IPS-NIHi7 (cell line): ENCODE measurements at regions not wholly inside any gene's neighbourhood (a gene's known extent, or its start where the extent isn't known, plus 50 kb on each side); places are given as distances from the start of the nearest gene placed in this dataset.
A peak's percentile ranks its signal among the peaks of the same experiment; 100 is the strongest.

Experiments used
- DNase-seq: peaks from one replicate; pipeline ENCODE4 v3.0.0; 2012; ENCODE audit warnings: mixed read lengths; ENCODE audit errors: extremely low spot score

DNA sequence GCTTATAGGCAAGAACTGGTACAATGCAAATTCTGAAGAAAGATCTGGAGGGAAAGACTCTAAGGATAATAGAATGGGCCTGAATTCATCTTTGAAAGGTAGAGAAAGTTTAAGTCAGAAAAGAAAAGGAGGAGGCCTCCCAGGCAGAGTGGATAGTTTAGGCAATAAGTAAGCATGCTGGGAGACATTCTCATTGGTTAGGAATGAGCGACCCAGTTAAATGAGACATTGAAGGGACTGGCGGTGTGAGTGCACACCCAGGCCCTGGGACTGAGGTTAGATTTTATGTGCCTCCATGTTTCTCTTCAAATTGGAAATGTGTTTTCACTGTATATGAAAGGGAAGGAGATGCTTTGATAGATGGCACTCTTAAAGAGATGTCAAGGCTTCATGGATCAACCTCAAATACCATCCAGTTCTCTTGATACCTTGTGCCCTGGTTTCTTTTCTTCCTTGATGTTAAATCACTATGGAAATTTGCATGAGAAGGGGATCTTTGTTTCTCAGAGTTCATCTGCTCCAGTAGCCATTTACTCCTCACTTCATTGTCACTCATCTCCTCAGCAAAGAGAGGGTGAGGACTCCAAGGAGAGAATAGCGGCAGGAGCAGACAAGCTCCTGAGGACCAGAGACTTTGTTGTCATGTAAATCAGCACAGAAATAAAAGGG is 584.2 kb upstream of the INTU start:
- no peak for DNase-seq

DNA sequence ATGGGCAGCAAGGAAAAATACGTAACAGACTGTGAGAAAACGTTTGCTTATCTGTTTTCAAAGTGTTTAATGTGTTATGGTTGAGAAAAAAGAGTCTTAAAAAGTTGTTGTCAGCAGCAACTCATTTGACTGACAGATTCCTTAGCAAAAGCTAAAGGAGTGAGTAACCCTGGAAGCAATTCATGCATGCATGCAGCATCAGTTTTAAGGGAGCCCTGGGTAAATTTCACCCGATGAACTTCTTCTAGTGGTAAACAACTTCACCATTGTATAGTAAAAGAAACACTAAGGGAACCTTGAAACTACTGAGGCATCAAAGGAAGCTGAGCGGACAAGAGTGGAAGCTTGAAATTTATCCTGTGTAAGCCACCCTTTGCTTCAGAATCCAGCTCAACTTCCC is 583.2 kb upstream of the INTU start:
- DNase-seq: no peak

DNA sequence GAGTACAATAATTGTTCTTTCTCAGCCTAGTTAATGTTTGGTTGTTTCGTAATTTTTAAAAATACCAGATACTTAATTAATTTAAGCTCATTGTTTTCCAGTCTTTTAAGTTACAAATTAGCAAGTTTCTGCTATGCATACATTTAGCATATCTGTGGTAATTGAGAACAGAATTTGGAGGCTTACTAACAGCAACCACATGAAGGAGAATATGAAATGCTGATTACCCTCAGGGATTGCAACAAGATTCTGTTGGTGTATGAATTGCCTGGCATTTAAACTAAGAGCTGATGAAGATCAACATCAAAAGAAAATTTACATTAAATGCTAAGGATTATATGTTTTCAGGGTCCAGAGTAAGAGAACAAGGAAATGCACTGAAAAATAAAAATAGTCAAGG is 580.0 kb upstream of the INTU start:
- DNase-seq: no peak

DNA sequence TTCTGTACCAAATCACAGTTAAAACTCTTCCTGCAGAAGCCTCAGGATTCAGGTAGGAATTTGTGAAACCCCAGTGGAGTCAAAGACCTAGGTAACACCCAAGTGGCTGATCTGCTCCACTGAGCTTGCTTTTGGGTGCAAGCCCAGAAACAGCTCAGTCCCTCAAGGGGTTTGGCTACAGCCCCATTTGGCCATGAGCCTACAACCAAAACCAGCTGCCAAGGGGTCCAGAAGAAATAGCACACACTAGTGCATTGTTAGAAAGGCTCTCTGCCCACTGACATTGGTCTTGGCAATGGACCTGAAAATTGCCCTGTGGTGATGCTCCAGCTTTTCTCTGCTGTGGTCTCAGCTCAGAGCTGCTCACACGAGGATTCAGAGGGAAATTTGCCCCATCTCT is 577.4 kb upstream of the INTU start:
- no peak for DNase-seq

DNA sequence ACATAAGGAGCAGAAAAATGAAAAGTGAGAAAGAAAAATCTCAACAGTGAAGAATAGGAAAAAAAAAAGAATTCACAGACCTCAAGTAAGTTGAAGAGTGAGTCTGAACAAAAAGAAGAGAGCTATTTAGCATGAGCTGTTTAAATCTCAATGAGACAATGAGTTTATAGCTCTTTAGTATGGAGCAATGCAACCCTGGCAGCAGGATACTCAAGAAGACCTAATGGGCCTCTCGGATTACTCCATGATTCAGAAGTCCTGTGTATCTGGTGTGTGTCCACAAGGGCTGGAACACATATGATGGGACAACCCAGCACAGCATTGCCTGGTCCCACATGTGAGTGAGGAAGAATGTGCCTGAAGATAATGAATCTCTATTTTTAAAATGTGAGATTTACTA is 563.1 kb upstream of the INTU start:
- DNase-seq: peak; percentile 16

DNA sequence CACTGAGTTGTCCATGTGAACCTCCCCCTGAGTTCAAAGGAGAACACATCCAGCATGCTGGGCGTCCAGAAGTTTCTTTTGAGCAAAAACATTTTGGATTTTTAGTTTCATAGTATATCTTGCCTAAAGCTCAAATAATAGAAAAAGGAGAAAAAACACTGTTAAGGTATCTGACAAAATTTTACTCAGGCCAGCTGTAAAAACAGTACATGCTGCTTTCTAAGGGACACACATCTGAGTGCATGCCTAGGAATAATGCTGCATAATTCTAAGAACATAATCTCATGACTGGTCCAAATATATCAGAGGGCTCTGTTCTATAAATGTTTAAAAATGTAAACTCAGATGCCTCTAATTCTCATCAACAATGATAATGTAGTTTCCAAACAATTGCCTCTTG is 561.3 kb upstream of the INTU start:
- DNase-seq: no peak

DNA sequence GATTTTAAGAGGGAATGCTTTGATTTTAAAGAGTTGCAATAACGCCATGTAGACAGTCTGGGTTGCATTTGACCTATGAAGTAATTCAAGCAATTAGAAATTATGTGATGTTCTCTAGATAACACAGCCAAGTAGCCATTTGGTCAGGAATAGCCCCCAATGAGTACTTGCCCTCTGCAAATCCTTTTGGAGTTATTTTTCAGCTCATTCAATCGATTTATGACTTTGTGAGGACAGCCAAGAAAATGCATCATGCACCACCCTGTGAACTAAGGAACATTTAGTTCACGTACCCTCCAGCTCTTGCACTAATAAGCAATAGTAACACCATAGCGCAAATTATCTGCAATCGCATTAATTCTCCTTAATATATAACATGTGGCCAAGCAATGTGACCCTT is 552.6 kb upstream of the INTU start:
- DNase-seq: no peak

DNA sequence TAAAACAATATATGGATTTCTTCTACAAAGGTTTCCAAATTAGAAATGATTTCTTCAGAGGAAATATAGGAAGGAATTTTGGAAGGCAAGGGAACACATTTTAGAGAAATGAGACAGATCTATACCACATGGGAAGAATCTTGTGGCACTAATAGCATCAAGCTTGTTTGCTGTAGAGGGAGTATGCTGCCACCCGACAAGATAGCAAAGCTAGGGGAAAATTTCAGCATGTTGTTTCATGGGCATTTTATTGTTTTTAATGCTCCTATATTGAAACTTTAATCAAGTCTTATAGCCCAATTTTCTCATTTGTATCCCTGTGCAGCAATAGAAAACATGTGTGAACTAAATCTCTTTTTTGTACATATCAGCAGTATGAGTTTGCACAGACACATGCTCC is 551.7 kb upstream of the INTU start:
- DNase-seq: no peak

DNA sequence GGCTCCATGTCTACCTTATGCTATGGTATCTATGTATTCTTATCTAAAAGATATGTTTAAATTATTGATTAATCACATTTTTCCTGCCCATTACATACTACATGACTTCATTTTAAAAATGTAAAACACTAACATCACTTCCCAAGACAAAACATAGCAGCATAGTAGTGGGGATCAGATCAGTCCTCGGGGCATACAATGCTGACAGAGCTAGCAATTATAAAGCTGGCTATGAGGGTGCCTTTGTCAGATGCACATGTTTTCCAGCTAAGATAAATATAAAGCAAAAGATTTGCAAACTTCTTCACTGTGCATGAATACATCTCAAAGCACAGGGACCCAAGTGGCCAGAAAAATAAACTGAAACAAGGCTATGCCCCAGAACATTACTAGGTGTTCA is 549.8 kb upstream of the INTU start:
- DNase-seq: no peak

DNA sequence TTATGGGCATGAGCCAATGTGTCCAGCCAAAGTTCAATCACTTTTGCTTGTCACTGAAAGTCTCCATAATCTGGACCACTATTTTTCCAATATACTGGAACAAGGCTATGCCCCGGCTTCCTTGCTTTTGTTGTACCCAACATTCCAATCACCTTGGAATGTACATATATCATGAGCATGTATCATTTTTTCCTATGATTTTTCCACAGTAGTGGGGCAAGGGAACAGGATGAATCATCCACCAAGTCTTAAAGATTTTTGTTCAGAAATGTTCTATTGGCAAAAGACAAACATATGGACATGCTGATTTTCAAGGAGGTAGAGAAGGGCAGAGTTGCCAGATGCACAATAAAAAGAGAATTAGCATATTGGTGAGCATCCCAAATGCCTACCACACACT is 548.1 kb upstream of the INTU start:
- DNase-seq: no peak

DNA sequence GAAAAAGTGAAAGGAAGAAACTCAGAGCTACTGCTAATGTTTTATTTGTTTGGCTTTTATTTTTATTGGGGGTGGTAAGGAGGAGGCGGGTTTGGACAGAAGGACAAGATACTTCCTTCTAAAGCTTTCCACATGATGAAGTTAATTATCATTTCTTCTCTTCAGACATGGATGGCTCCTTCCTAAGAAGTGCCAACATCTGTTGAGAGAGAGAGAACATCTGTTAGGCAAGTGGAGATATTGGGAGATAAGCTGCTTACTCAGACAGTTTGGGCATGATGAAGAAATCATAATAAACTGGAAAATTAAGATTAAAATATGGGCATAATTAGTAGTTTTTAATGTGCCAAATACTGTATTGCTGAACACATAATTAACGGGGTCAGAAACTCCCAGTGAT is 535.7 kb upstream of the INTU start:
- DNase-seq: no peak

DNA sequence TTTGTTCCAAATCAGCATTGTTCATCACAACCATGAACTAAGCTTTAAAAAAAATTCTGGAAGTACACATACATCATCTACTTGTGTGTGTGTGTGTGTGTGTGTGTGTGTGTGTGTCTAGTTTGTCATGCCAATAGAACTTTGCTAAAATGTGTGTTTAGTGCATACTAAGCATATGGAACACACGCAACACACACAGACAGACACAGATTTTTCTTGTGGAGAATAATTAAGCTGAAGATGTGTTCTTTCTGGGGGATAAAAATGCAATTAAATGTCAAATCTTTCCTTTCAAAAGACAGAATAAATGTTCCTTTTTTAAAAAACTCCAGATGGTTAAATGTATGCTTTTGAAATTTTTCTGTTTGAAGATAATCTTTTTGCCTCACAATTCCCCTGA is 530.4 kb upstream of the INTU start:
- no peak for DNase-seq

DNA sequence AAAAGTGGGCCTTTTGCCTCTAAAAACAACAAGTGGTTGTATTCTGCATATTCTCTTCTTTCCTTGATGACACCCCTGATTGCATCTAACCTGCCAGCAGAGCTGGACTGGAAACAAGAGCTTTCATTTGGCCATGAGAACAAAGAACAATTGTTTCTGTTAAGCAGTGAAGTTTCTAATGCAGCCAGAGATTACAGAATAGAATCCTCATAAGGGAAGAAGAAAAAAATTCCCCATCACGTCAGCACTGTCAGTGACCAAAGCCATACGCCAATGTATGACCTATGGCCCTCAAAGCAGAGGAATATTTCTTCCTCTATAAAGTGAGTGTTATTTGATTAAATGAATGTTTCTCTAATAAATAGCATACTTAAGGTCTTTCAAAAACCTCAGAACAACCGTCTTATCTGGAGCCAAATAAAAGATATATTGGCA is 529.1 kb upstream of the INTU start:
- DNase-seq: no peak

DNA sequence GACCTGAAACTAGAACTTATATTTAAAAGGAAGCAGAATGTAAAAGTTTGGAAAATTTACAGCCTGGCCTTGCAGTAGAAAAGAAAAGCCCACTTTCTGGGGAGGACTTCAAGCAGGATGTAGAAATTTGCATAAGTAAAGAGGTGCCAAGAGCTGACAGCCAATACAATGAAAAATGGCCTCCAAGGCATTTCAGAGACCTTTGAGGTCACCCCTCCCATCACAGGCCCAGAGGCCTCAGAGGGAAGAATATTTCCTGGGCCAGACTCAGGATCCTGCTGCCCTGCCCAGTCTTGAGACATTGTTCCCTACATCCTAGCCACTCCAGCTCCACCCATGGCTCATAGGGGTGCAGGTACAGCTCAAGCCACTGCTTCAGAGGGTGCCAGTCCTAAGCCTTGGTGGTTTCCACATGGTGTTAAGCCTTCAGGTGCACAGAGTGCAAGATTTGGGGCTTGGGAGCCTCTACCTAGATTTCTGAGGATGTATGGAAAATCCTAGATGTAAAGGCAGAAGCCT is 518.9 kb upstream of the INTU start:
- no peak for DNase-seq

DNA sequence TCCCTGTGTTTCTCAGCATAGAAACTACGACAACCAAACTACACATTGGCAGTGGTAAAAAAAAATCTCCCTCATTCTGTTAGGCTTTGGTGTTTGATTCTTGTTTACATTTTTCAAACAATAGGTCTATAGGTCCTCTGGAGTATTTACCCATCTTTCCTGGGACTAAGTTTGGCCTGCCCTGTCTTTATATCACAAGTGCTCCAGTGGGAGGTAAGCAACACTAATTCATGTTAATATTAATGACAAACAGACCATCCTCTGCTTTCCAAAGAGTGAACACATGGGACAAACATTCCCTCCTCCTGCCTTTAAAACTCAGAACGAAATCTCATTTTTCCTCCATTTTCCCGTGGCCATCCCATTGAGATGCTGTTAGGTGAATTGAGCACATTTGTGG is 514.1 kb upstream of the INTU start:
- no peak for DNase-seq

DNA sequence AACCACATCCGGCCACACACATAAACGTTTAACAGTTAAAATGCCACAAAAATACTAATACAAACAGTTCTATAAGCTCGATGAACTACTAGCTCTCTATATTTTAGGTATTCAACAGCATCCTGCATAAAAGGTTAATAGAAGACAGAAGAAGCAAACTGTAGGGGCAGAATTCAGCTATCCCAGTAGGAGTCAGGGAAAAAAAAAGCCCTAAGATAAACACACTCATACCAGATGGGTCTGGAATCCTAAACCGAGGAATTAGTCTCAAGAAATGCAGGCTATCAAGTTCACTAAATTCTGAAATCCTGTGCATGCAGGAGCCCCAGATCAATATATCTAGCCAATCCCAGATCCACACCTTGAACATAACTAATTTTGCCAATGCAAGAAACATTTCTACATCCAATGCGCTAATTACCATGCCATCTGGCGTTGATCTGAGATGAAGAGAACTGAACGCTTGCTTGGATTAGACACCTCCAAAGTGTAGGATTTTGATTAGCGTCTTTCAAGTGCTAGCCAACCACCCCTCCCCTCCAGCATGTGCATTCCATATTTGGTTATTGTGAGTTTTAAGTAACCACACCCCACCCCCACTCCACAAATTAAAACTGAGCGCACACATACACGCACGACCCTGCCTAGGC is 512.2 kb upstream of the INTU start:
- DNase-seq: no peak

DNA sequence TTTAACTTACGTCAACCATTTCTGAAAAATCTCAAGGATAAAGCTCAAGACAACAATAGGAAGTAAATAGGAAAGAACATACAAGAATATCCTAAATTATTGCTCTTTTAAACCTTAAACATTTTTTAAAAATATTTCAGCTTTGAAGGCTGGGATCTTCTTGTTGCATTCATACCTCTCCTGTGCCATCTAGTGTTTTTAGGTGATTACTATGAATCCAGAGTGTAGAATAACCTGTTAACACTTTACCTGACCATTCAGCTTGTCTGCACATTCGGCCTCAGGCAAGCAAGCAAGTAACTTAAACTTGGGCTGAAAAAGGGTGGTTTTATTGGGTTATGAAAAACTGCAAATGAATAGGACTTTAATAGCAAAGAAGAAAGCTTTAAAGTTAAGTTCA is 507.8 kb upstream of the INTU start:
- no peak for DNase-seq

DNA sequence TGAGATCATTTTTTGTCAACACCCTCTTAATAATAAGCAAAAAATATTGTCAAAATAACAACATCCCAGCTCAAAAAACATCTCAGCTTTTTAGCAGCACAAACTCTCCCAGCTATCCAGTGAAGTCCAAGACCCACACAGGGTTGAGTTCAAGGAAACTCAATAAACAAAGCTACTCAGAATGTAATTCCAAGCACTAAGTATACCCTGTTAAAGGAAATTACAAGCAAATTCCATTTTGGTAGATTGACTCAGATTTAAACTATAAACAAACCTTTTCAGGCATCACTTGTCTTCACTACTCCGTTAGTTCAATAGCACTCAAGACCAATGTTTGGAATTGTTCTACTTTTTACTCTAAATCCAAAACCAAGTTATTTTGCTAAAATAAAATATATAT is 506.0 kb upstream of the INTU start:
- DNase-seq: no peak

DNA sequence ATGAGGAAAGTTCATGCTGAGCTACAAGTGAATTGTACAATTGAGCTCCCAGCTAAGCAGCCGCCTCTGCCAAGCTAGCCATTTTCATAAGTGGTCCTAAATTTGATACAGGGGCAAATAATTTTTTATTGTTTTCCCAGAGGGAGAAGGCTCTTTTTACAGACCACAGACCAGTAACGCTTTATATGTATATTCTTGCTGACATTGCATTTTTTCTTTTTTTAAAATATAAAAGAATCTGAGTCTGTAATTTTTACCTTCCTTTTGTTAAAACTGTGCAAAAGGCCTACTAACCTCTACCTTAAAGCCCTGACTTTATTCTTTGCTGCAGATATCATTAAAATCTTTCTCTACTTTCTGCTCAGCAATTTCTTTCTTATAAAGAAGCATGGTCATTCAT is 501.2 kb upstream of the INTU start:
- no peak for DNase-seq

DNA sequence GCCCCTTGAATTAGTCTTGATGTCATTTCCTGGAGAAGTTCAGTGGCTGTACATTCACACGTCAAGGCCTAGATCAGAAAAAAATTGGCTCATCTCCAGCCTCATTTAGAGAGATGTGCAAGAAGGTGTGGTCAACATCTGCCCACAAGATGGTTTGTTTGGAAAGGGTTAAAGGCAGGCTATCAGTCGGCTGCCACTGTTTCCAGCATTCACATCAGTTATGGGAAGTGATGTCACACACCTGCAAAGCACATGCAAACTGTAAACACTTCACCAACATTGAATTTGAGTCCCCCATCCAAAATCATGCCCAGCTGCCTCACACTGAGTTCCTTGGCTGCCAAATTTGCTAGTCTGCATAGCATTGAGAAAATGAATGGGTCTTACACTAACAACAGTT is 498.3 kb upstream of the INTU start:
- DNase-seq: no peak

DNA sequence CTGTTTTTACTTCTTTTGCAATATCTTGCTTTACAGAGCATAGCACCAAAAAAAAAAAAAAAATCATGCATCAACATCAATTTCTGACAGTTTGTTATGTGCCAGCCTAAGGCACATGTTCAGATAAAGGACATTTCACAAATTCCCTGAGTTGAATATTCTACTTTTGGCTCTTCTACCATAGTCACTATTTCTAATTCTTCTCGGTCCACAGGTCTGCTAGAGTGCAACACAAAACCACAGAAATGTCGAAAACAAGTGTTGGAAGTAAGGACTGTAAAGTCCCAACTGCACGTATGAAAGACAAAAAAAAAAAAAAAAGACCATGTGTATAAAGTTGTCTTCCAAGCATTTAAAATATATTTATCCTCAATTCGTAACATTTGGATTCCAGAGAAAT is 494.2 kb upstream of the INTU start:
- DNase-seq: no peak

DNA sequence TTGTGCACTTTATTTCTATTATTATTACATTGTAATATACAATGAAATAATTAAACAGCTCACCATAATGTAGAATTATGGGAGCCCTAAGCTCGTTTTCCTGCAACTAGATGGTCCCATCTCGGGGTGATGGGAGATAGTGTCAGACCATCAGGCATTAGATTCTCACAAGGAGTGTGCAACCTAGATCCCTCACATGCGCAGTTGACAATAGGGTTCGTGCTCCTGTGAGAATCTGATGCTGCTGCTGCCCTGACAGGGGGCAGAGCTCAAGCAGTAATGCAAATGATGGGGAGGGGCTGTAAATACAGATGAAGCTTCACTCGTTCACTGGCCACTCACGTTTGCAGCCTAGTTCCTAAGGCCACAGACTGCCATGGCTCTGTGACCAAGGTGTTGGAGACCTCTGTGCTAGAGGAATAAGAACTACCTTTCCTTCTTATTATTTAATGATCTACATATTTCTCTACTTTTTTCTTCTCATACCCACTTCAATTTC is 492.9 kb upstream of the INTU start:
- DNase-seq: no peak

DNA sequence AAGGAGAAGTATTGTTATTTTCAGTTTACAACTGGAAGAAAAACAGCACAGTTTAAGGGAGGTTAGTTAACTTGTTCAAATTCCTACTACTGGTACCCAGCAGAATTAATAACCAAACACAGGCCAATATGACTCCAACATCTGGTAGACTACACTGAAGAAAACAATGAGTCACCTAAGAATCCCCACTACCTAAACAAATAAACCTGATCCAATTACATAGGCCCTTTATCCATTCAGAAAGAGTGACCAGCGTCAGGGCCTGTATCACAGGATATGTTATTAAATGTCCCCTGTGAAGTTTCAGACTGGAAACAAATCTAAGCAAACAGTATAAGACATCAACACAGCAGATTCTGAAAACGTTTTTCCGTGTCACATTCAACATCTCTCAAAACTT is 492.5 kb upstream of the INTU start:
- no peak for DNase-seq

DNA sequence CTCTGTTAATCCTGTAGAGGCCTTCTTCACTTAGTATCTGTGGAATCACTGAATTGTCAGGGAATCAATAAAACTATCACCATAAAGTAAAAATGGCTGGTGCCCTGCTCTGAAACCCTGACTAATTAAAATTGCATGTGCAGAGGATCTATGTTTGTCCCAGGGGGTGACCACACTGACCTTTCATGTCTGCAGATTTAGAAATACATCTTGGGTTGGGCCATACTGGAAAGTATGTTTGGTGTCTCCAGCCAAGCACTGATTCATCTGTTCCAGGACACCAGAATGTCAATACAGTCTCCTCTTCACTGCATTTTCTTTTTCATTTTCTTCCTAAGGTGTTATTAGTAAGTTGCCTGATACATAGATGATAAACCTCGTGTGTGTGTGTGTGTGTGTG is 490.9 kb upstream of the INTU start:
- no peak for DNase-seq
